ENCODE measurements at regions not wholly inside any gene's neighbourhood (a gene's known extent, or its start where the extent isn't known, plus 50 kb on each side); places are given as distances from the start of the nearest gene placed in this dataset.

DNA sequence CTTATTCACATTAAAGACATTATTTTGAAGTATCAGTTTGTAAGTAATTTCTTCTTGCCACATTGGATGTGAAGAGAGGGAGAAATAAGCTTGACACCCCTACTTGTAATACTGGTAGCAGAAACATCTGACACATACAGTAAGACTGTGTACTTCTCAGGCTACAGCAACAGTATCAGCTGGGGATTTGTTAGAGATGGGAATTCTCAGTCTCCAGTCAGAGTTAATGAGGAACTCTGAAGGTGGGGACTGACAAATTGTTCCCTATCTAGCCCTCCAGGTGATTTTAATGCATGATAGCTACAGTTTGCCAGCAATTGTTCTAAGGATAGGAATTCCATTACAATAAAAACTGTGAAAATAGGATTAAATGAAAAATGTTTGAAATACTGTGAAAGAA, 524.8 kb downstream of the PRR16 start:
- no peak for ATAC-seq

DNA sequence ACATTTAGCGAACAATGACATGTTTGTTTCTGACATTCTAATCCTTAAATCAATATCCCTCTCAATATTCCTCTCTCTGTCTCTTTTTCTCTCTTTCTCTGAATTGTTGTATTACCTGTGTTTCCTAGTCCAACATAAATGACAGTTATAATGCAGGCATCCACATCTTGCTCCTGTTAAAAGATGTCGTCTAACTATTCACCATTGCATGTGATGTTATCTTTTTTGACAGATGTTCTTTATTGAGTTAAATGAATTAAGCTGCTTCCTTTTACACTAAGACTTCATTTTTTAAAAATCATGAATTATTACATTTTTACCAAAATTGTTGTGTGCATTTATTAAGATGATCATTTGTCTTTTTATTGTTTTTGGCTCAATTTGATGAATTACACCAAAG, 527.5 kb downstream of the PRR16 start:
- ATAC-seq (no peak), DNase-seq (ENCODE audit: low spot score) (no peak)

More for the DNA sequence above, 524.8 kb downstream of the PRR16 start:
- no peak for DNase-seq (ENCODE audit: low spot score)

DNA sequence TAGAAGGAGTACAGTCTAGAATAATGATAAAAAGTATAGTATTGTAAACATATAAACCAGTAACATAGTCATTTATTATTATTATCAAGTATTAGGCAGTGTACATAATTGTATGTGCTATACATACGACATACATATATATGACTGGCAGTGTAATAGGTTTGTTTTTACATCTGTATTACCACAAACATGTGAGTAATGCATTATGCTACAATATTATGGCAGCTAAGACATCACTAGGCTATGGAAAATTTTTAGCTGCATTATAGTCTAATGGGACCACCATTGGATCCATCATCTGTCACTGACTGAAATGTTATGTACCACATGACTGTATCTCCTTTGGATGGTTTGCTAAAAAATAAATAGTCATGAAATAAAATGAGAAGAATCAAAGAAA, 530.0 kb downstream of the PRR16 start:
- ATAC-seq: no peak

DNA sequence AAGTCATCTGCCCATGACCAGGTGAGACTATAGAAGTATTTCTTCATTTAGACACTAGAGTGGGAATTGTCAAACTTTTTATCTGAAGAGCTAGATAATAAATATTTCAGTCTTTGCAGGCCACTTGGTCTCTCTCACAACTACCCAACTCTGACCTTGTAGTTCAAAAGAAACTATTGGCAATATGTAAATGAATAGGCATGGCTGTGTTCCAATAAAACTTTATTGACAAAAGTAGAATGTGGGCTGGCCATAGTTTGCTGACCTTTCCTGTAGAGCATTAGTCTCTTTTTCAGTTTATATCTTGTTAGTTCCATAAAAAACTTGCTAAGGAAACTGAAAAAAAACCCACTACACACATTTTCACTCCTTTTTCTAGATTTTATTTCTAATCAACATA, 535.5 kb downstream of the PRR16 start:
- ATAC-seq: no peak
- DNase-seq (ENCODE audit: low spot score): no peak

More for the DNA sequence above, 530.0 kb downstream of the PRR16 start:
- no peak for DNase-seq (ENCODE audit: low spot score)

DNA sequence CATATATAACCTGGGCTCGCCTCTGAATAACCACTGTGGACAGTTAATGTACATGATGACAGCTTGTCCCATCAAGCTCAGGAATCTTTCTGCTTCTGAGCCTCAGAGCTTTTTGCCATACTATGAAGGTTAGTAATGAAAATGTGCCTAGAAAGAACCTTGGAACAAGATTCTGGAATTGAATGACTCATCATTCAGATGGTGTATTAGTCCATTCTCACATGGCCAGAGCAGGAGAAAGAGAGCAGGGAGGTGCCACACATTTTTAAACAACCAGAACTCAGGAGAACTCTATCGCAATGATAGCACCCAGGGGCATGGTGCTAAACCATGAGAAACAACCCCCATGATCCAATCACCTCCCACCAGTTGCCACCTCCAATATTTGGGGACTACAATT, 542.1 kb downstream of the PRR16 start:
- DNase-seq (ENCODE audit: low spot score) (no peak), ATAC-seq (no peak)

DNA sequence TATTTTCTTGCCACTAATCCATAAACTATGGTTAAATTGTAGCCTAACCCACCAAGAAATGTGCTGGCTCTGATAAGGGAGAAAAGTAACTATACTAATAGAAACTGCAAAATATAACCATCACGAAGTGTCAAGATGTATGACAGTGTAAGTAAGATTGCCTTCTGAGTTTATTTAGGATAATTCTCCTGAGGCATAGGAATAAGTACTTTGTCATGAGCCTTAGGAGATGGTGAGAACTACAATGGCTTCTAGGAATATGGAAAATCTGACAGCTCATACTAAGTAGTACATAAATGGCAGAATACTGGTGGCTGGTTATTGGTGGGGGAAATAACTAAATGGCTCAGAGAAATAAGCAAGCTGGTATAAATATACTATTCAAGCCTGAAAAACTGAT, 543.9 kb downstream of the PRR16 start:
- ATAC-seq (no peak), DNase-seq (ENCODE audit: low spot score) (no peak)

DNA sequence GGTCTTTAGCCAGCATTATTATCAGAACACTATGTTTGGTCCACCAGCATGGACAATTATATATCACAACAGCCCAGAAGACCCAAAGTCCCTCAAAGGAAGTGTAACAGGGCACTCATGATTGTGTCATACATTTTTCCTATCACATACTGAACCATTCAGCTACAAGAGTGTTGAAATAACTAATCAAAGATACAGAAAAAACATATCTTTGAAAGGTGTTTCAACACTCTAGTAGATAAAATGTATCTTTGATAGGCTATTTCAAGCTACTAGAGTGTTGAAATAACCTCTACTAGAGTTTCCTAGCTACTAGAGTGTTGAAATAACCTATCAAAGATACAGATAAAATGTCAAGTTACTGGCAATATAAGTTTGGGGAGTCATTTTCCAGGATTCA, 545.0 kb downstream of the PRR16 start:
- no peak for ATAC-seq
- DNase-seq (ENCODE audit: low spot score): no peak

DNA sequence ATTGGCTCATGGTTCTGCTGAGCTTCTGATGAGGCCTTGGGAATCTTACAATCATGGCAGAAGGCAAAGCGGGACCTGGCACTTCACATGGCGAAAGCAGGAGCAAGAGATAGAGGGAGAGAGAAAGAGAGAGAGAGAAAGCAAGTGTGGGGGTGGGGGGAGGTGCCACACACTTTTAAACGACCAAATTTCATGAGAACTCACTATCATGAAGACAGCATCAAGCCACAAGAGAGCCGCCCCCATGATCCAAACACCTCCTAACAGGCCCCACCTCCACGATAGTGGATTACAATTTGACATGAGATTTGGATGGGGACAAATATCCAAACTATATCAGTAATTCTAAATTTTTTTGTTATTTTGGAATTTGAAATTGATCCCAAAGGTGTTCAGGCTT, 553.9 kb downstream of the PRR16 start:
- DNase-seq (ENCODE audit: low spot score) (no peak), ATAC-seq (no peak)

DNA sequence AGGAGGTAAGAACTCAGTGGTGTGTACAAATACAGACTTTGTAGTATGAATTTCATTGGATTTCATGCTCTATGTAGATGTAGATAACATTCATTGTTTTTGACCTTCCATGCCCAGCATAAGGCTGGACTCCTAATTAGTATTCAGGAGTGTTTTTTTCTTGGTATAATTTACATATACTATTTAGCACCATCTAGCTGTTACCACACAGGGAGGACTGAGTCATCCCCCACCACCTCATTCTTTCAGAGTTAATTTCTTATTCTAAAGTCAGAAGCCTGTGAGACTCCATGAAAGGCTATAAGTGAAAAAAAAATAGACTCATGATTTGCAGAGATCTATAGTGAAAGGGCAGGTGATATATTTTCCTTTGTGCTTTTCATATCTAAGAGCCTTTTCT, 555.0 kb downstream of the PRR16 start:
- ATAC-seq (no peak), DNase-seq (ENCODE audit: low spot score) (no peak)

DNA sequence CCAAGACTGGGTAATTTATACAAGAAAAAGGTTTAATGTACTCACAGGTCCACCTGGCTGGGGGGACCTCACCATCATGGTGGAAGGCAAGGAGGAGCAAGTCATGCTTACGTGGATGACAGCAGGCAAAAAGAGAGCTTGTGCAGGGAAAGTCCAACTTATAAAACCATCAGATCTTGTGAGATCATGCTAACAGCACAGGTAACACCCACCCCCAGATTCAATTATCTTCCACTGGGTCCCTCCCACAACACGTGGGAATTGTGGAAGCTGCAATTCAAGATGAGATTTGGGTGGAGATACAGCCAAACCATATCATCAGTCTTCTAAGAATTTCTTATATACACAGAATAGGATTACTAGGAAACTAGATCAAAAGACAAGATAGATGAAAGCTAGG, 555.6 kb downstream of the PRR16 start:
- DNase-seq (ENCODE audit: low spot score): no peak
- no peak for ATAC-seq

DNA sequence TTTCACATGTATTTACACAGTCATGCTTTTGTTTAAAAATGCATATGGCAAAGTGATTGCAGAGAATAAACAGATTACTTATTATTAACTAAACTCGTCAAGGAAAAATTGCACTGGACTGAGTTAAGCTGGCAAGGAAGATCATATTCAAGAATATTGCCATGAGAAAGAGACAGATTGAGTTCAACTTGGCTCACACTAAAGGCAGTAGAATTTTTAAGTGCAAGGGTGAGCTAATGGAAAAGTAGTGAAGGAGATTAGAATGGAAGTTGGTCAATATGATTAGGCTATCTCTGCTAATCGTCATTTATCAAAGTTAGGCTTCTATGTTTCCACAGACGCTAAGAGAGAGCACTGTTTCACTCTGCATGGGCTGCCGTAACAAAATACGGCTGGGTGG, 557.6 kb downstream of the PRR16 start:
- DNase-seq (ENCODE audit: low spot score) (no peak), ATAC-seq (no peak)

DNA sequence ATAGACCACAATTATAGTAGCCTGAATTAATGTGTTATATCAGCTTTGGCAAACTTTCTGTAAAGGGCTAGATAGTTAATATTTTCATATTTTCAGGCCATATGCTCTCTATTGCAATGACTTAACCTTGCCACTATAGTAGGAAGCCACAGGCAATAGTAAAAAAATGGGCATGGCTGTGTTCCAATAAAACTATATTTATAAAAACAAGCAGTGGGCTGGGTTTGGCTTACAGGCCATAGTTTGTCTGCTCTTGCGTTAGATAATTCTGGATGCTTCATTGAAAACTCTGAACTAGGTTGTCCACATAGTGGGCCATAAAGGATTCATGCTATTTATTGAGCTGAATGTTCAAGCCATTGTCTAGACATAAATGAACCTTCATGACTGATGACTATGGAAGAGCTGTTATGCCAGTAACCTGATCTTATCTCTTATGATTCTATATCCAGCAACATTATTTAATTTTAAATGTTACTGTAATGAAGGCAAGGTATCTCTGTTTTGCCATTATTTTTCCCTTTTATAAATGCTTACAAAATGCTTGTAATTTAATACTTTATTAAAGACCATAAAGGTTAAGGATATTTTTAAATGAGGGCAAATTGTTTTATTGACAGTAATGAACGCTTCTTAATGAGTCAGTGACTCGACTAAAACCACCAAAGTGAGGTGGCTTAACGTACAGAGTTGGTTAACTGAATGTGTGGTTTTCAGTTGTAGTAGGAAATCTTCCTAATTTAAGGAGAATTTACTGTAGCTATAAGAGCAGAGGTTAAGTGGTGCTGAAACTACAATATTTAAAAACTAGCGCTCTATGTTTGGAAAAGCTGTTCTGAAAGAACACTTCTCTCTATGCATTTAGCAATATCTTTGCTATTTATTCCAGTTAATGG, 560.6 kb downstream of the PRR16 start:
- ATAC-seq (no peak), DNase-seq (ENCODE audit: low spot score) (no peak)

DNA sequence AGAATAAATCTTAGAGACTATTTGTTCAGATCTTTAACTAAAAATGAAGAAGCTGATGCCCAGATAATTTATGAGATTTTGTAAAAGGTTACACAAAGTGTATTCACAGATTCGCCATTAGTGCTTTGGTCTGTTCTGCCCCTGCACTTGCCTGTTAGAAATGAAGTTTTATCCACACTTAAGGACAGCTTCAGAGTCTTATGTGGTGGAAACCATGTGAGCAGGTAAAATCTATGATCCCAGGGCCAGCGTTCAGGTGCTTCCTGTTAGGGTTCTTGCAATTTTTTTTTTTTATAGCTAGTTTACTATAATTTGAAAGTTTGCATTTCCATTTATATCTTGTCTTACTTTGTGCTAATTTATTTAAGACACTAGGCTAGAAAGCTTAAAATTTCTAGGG, 561.6 kb downstream of the PRR16 start:
- DNase-seq (ENCODE audit: low spot score) (no peak), ATAC-seq (no peak)

DNA sequence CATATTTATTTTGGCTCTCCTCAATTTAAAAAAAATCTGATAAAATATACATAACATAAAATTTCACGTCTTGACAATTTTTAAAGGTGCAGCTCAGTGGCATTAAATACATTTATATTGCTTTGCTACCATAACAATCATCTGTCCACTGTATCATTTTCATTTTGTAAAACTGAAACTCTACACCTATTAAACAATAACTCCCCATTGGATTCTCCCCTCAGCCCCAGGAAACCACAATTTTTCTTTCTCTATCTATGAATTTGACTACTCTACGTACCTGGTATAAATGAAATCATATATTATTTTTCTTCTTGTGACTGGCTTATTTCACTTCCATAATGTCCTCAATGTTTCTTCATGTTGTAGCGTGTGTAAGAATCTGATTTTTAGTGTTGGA, 563.5 kb downstream of the PRR16 start:
- ATAC-seq: no peak
- no peak for DNase-seq (ENCODE audit: low spot score)

DNA sequence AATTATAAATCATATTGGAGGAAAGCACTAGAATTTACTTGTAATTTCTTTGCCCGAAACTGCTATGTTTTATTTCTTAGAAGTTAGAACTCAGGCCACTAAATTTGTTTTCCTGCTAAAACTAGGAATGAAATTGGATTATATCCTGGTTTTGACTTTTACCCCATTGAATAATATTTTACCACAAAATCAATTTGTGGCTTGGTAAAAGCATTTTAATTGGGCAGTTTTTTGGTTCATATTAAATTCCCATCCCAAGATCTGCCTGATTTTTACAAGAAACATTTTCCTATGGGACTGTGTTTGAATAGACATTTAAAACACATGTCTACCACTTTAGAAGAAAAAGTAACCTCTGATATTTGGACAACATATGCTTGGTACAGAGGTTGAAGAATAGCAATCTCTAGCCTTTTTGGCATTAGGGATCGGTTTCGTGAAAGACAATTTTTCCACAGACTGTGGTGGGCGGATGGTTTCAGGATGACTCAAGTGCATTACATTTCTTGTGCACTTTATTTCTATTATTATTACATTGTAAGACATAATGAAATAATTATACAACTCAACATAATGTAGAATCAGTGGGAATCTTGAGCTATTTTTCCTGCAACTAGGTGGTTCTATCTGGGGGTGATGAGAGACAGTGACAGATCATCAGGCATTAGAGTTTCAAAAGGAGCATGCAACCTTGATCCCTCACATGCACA, 565.6 kb downstream of the PRR16 start:
- DNase-seq (ENCODE audit: low spot score) (no peak), ATAC-seq (no peak)

DNA sequence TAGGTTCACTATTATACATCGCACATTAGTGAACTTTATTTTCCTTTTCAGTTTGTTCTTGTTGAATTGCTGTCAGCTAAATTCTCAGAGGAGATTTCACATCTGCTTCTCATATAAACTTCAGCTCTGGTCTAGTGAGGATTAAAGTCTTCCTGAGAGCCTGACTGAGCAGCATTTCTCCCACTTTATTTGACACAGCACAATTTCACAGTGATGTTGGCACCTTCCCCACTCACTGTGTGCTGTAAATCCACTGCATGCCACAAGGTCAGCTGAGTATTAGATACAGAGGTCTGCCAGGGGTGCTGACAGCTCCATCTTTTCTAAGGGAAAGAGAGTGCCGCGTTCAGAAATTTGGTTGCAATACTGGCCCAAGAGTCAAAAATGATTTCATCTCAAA, 567.4 kb downstream of the PRR16 start:
- no peak for DNase-seq (ENCODE audit: low spot score)
- no peak for ATAC-seq

DNA sequence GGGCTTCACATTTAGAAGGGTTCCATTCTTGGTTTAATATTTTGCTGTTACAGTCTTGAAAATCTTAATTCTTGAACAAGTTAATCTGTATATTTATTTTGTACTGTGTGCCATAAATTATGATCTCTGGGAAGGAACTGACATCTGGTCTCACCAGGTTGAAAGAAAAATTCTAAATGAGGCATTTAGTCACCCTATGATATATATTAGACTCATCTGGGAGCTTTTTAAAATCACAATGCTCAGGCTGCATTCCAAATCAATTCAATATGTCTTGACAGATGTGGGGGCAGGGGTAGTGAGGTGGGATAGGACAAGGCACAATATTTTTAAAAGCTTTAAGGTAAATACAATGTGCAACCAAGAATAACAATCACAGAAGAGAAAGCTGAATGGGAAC, 569.2 kb downstream of the PRR16 start:
- DNase-seq (ENCODE audit: low spot score) (no peak), ATAC-seq (no peak)

DNA sequence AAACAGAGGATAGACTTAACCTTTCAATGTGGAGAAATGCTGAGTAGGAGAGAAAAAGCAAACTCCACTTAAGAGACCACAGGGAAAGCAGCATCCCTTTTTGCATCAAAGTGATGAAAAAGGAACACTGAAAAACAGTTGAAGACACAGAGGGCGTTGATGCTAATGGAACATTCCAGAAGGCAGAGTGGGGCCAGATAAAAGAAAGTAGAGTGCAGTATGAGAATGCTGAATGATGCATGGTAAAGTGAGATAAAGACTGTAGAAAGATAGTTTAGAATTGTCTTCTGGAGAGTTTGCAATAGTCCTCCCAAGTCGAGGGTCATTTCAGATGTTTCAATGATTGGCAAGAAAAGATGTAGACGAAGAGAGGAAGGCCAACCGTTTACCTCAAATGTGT, 574.3 kb downstream of the PRR16 start:
- DNase-seq (ENCODE audit: low spot score) (no peak), ATAC-seq (no peak)

DNA sequence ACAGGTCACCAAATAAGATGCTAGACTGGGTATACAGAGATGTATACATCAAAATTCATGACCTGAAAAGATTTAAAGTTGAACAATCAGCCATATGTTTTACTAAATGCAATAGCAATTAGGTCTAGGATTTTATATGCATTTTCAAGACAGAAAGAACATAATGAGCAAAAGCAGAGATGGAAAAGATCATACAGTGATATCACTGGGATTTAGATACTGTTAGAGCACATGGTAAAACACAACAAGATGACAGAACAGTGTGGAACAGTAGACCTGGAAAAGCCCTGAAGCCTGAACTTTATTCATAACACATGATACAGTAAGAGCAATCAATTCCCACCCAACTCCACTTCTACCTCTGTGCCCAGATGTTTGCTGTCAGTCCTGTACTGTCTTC, 585.9 kb downstream of the PRR16 start:
- ATAC-seq: no peak
- DNase-seq (ENCODE audit: low spot score): no peak

DNA sequence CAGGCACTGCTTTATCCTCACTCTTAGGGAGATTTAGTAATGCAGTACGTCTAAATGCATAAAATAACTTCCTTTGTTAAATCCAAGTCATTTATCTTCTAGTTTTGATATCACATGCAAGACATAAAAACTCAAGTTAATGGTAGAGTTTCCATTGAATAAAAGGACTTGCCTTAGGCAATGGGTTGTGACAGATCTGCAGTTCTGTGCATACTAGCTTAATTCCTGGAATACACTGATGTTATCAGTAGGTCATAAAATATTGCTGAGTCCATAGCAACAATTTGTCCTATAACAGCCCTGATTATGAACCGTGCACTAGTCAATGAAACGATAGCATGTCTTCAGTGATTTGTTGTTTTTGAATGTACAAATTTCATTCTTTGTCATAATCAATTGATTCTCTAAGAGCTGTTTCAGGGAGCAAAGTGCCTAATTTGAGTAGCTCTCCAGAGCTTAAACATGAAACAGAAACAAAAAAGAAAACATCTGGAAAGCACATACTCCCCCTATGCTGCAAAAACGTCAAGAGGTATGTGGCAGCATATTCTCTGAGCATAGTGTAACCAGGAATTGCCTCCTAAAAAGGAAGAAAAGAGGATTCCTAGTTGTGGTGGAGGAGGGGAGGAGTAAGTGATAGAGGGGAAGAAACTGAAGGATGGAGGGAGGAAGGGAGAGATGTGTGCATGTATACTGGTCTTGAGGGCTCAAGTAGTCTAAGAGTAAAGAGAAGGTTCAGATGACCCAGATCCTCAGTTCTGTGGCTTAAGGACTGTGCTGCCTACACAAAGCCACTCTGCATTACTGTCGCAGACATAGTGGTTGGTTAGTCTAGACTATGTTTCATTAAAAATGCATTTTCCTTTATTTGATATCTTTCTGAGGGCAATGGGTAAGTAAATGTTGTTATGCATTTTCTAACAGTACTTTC, 589.2 kb downstream of the PRR16 start:
- no peak for ATAC-seq
- DNase-seq (ENCODE audit: low spot score): no peak

DNA sequence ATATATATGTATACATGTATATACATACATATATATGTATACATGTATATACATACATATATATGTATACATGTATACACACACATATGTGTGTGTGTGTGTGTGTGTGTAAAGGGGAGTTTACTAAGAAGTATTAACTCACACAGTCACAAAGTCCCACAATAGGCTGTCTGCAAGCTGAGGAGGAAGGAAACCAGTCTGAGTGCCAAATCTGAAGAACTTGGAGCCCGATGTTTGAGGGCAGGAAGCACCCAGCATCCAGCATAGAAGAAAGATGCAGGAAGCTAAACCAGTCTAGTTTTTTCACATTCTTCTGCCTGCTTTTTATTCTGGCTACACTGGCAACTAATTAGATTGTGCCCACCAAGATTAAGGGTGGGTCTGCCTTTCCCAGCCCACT, 591.5 kb downstream of the PRR16 start:
- ATAC-seq: no peak
- no peak for DNase-seq (ENCODE audit: low spot score)
